ENCODE measurements at regions not wholly inside any gene's neighbourhood (a gene's known extent, or its start where the extent isn't known, plus 50 kb on each side); places are given as distances from the start of the nearest gene placed in this dataset.

- TF ChIP-seq MAX (IDR thresholded peaks at IDR 0.05), result no peak
- TF ChIP-seq RXRA (IDR thresholded peaks at IDR 0.05; ENCODE audit: insufficient read depth, low read depth, low read length), result no peak
- TF ChIP-seq E2F6 (IDR thresholded peaks at IDR 0.05), result no peak
- TF ChIP-seq EZH2 (IDR thresholded peaks at IDR 0.05; ENCODE audit: low read depth, low read length, severe bottlenecking), result no peak
- TF ChIP-seq EP300 (IDR thresholded peaks at IDR 0.05; ENCODE audit: borderline replicate concordance in 1 of 2, low read depth in 2 of 2, low read length in 2 of 2), result no peak
These were observed 2302.3 kb upstream of the C9orf72 start for GRCh38 chr9:29875547-29875946.
